A673 (cell line): ENCODE measurements at regions not wholly inside any gene's neighbourhood (a gene's known extent, or its start where the extent isn't known, plus 50 kb on each side); places are given as distances from the start of the nearest gene placed in this dataset.

Source experiments
- BruUV-seq: library from RNA; stranded (reverse); fragments of 400-500 nt; replicated peaks from 2 replicates; lab custom pipeline; 2021; lab: Mats Ljungman, UMichigan
- CTCF ChIA-PET: fragments of 300-600 bp; sonication (Branson Sonifier 250); formaldehyde crosslinking; loops from one replicate; lab custom pipeline; 2022; ENCODE audit warnings: antibody characterized with exemption; lab: Charles Lee
- POLR2A ChIA-PET: fragments of 300-600 bp; sonication (Branson Sonifier 250); formaldehyde crosslinking; loops from one replicate; lab custom pipeline; 2022; ENCODE audit warnings: antibody characterized with exemption; ENCODE audit not compliant: low non-redundant PET; lab: Charles Lee
- DNase-seq: peaks from one replicate; pipeline ENCODE4 v3.0.0-alpha.2; 2015; ENCODE audit warnings: low spot score
- H3K27ac ChIP-seq: fragments of 200-600 bp; sonication (generic); 2 replicates; pipeline ENCODE4 v1.5.1; 2016; ENCODE audit warnings: mixed run types, low read depth, mild to moderate bottlenecking, mixed read lengths, antibody characterized with exemption, low read length; ENCODE audit not compliant: poor library complexity, severe bottlenecking
- H3K27me3 ChIP-seq: fragments of 200-600 bp; sonication (generic); replicated peaks from 2 replicates; pipeline ENCODE4 v1.6.1; 2017; ENCODE audit warnings: mixed run types, low read depth, mild to moderate bottlenecking, mixed read lengths, antibody characterized with exemption, low read length; ENCODE audit not compliant: insufficient read depth, poor library complexity
- H3K36me3 ChIP-seq: fragments of 200-600 bp; sonication (generic); 2 replicates; pipeline ENCODE4 v1.6.1; 2016; ENCODE audit warnings: mixed run types, mild to moderate bottlenecking, mixed read lengths, antibody characterized with exemption, low read length; ENCODE audit not compliant: insufficient read depth, poor library complexity, severe bottlenecking
- H3K4me1 ChIP-seq: fragments of 200-600 bp; sonication (generic); 2 replicates; pipeline ENCODE4 v1.6.1; 2017; ENCODE audit warnings: mixed run types, mild to moderate bottlenecking, mixed read lengths, antibody characterized with exemption, low read length; ENCODE audit not compliant: insufficient read depth, poor library complexity, severe bottlenecking
- H3K4me3 ChIP-seq: fragments of 200-600 bp; sonication (generic); 2 replicates; pipeline ENCODE4 v1.5.1; 2016; ENCODE audit warnings: low read depth, mixed run types, mild to moderate bottlenecking, mixed read lengths, low read length; ENCODE audit not compliant: poor library complexity, severe bottlenecking
- H3K9me3 ChIP-seq: fragments of 200-600 bp; sonication (generic); 2 replicates; pipeline ENCODE4 v1.6.1; 2016; ENCODE audit warnings: mixed run types, low read depth, mild to moderate bottlenecking, mixed read lengths, antibody characterized with exemption, low read length; ENCODE audit not compliant: poor library complexity, severe bottlenecking
- EZH2 ChIP-seq: fragments of 200-600 bp; sonication (generic); IDR thresholded peaks from 2 replicates; pipeline ENCODE4 v1.6.1; 2017; ENCODE audit warnings: borderline replicate concordance, low read depth, mild to moderate bottlenecking, mixed read lengths, antibody characterized with exemption, low read length; ENCODE audit not compliant: poor library complexity, severe bottlenecking
- intact Hi-C: fragments of 100-400 bp; cut with micrococcal nuclease; formaldehyde crosslinking; loops from one replicate; pipeline ENCODE4 v1.10.0; 2022; ENCODE audit not compliant: unreplicated experiment
- TF ChIP-seq, protein P1 (sequence below): fragments of 300-800, 200-600 bp; sonication (generic); conservative IDR thresholded peaks from 2 replicates; pipeline ENCODE4 v1.5.1; 2017; ENCODE audit warnings: low read depth, mild to moderate bottlenecking, antibody characterized with exemption, low read length, moderate library complexity, mixed read lengths

DNA sequence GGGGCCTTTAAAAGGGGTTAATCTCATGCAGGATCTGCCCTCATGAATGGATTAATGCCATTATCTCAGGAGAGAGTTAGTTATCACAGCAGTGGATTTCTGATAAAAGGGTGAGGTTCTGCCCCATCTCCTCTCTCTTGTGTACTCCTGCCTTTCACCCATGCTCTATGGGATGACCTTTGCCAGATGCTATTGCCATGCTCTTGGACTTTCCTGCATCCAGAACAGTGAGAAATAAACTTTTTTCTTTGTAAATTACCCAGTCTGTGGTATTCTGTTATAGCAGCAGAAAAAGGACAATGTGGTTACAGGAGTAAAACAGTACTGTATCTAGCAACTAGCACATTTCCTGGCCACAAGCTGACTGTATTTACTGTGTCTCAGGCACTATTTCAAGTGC, 58.0 kb upstream of the CCN2 start:
- Histone ChIP-seq H3K27me3 (no peaks in the 10 kb centered on the region), H3K36me3 (no peaks in the 10 kb centered on the region), H3K27ac (no peak overlapping the region), H3K4me1 (peaks cover 10% of the 10 kb centered on the region), H3K9me3 (peaks cover 4% of the 10 kb centered on the region), H3K4me3 (no peak overlapping the region)
- intact Hi-C loops = no loop called here
- ChIA-PET CTCF (no interaction called here), POLR2A (no interaction called here)
- no peak for DNase-seq
- no TSS peak for BruUV-seq
- TF ChIP-seq, protein P1, sequence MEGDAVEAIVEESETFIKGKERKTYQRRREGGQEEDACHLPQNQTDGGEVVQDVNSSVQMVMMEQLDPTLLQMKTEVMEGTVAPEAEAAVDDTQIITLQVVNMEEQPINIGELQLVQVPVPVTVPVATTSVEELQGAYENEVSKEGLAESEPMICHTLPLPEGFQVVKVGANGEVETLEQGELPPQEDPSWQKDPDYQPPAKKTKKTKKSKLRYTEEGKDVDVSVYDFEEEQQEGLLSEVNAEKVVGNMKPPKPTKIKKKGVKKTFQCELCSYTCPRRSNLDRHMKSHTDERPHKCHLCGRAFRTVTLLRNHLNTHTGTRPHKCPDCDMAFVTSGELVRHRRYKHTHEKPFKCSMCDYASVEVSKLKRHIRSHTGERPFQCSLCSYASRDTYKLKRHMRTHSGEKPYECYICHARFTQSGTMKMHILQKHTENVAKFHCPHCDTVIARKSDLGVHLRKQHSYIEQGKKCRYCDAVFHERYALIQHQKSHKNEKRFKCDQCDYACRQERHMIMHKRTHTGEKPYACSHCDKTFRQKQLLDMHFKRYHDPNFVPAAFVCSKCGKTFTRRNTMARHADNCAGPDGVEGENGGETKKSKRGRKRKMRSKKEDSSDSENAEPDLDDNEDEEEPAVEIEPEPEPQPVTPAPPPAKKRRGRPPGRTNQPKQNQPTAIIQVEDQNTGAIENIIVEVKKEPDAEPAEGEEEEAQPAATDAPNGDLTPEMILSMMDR = no peak
- no peak for TF ChIP-seq EZH2

DNA sequence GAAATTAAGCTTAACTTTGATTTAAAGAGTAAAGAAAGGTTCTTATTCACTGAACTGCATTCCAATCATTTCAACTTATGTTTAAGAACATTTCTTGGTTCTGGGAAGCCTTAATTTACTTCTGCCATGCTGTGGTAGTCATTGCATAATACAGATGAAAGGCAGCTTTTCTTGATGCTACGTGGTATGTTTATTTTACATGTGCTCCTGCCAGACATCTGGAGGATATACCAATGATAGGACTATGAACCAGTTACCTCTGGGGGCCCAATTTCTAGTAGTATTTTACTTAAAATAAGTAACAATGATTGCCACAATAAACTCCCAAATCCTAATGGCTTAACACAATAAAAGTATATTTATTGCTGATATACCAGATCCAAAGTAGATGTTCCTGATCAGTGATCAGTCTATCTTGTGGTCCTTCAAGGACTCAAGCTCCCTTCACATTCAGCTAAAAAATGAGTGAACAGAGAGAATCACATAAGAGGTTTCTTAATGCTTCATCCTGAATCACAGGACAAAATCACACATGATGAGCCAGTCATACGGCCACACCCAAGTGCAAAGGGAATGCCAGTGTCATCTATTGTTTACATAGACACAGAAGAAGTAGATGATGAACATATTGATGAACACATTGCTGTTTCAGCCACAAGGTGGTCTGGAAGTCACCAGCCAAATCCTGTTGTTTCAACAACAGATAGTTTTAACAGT, 56.5 kb upstream of the CCN2 start:
- no peak for DNase-seq
- POLR2A ChIA-PET = no interaction called here
- Histone ChIP-seq H3K9me3 (peaks cover 4% of the 10 kb centered on the region), H3K27ac (no peak overlapping the region), H3K4me1 (peaks cover 10% of the 10 kb centered on the region), H3K4me3 (no peak overlapping the region), H3K27me3 (no peaks in the 10 kb centered on the region), H3K36me3 (no peaks in the 10 kb centered on the region)
- no TSS peak for BruUV-seq
- no peak for TF ChIP-seq EZH2
- TF ChIP-seq, protein P1 = no peak
- CTCF ChIA-PET = no interaction called here
- intact Hi-C loops = no loop called here

DNA sequence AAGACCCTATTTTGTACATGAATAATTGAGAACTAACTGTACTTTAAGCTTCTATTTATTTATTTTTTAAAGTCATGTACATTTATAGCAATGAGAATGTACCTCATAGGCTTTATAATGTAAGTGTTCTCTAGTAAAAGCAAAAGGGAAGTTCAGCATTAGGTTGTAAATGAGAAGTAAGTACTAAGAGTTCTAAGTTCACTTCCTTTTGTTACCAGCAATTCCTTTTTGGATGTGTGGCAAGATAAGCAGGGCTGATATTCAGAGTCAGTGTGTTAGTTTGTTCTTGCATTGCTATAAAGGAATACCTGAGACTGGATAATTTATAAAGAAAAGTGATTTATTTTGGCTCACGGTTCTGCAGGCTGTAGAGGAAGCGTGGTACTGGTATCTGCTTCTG, 54.0 kb upstream of the CCN2 start:
- TF ChIP-seq EZH2 = no peak
- TF ChIP-seq, protein P1 = no peak
- no peaks in the 10 kb centered on the region for H3K4me1 ChIP-seq
- no peaks in the 10 kb centered on the region for H3K36me3 ChIP-seq
- no peak for DNase-seq
- CTCF ChIA-PET = no interaction called here
- BruUV-seq = no TSS peak
- intact Hi-C loops = no loop called here
- H3K27me3 ChIP-seq = no peaks in the 10 kb centered on the region
- H3K4me3 ChIP-seq = no peak overlapping the region
- peaks cover 4% of the 10 kb centered on the region for H3K9me3 ChIP-seq
- POLR2A ChIA-PET = no interaction called here
- H3K27ac ChIP-seq = no peak overlapping the region
